ENCODE measurements at regions not wholly inside any gene's neighbourhood (a gene's known extent, or its start where the extent isn't known, plus 50 kb on each side); places are given as distances from the start of the nearest gene placed in this dataset.

GRCh38 chr15:39365161-39365560 lies 215.7 kb upstream of the THBS1 start:
- DNase-seq: no peak
- intact Hi-C loops (cut with DNase I; ENCODE audit: low total_unique reads): no loop called here
- H3K4me1 ChIP-seq: peaks cover 0 to 26% (median 4%) of the 10 kb centered on the region in 4 donors
- no peaks in the 10 kb centered on the region for H3K36me3 ChIP-seq
- H3K9me3 ChIP-seq: peaks cover 0 to 8% (median 0%) of the 10 kb centered on the region in 3 donors
- H3K4me3 ChIP-seq: no peak overlapping the region
- no peak overlapping the region for H3K27ac ChIP-seq
- H3K27me3 ChIP-seq: no peaks in the 10 kb centered on the region
- TF ChIP-seq, protein P1, sequence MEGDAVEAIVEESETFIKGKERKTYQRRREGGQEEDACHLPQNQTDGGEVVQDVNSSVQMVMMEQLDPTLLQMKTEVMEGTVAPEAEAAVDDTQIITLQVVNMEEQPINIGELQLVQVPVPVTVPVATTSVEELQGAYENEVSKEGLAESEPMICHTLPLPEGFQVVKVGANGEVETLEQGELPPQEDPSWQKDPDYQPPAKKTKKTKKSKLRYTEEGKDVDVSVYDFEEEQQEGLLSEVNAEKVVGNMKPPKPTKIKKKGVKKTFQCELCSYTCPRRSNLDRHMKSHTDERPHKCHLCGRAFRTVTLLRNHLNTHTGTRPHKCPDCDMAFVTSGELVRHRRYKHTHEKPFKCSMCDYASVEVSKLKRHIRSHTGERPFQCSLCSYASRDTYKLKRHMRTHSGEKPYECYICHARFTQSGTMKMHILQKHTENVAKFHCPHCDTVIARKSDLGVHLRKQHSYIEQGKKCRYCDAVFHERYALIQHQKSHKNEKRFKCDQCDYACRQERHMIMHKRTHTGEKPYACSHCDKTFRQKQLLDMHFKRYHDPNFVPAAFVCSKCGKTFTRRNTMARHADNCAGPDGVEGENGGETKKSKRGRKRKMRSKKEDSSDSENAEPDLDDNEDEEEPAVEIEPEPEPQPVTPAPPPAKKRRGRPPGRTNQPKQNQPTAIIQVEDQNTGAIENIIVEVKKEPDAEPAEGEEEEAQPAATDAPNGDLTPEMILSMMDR (IDR thresholded peaks at IDR 0.05): no peak

DNA sequence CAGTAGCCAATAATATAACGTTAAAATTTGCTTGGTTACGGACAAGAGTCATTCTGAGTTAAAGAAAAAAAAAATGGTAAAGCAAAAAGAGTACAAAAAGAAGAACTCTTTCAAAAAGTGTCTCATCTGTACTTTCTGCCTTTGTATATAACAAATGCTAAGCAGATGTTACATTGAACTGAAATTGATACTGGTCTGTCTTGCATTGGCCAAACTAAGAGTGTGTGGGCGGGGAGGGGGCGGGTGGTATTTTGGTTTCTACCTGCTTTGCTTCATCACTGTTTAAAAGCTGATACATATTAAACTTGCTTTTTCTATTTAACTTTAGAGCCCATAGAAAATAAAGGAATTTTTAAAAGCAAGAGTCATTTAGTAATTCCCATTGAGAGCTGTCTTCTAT lies 215.0 kb upstream of the THBS1 start:
- TF ChIP-seq, protein P1 (IDR thresholded peaks at IDR 0.05): no peak
- H3K4me3 ChIP-seq: no peak overlapping the region
- H3K9me3 ChIP-seq: peaks cover 0 to 10% (median 0%) of the 10 kb centered on the region in 3 donors
- no peak for DNase-seq
- intact Hi-C loops (cut with DNase I; ENCODE audit: low total_unique reads): no loop called here
- peaks cover 0 to 19% (median under 1%) of the 10 kb centered on the region in 4 donors for H3K4me1 ChIP-seq
- H3K27ac ChIP-seq: no peak overlapping the region
- no peaks in the 10 kb centered on the region for H3K36me3 ChIP-seq
- no peaks in the 10 kb centered on the region for H3K27me3 ChIP-seq

- Histone ChIP-seq H3K36me3 (no peaks in the 10 kb centered on the region), H3K9me3 (peaks cover 3 to 25% (median 11%) of the 10 kb centered on the region in 3 donors), H3K27me3 (no peaks in the 10 kb centered on the region), H3K4me3 (no peak overlapping the region), H3K4me1 (peaks cover 0 to 10% (median 0%) of the 10 kb centered on the region in 4 donors), H3K27ac (no peak overlapping the region)
- no peak for DNase-seq
- TF ChIP-seq, protein P1 (IDR thresholded peaks at IDR 0.05): no peak
- intact Hi-C loops (cut with DNase I; ENCODE audit: low total_unique reads): no loop called here
Observed at GRCh38 chr15:39367596-39367995, 213.3 kb upstream of the THBS1 start.

- no peaks in the 10 kb centered on the region for H3K4me1 ChIP-seq
- TF ChIP-seq, protein P1 (IDR thresholded peaks at IDR 0.05): no peak
- no peaks in the 10 kb centered on the region for H3K27me3 ChIP-seq
- no peaks in the 10 kb centered on the region for H3K36me3 ChIP-seq
- peaks cover 3 to 25% (median 11%) of the 10 kb centered on the region in 3 donors for H3K9me3 ChIP-seq
- no peak overlapping the region for H3K27ac ChIP-seq
- no peak for DNase-seq
- H3K4me3 ChIP-seq: no peak overlapping the region
- intact Hi-C loops (cut with DNase I; ENCODE audit: low total_unique reads): no loop called here
Observed at GRCh38 chr15:39369768-39370167, 211.1 kb upstream of the THBS1 start.

DNA sequence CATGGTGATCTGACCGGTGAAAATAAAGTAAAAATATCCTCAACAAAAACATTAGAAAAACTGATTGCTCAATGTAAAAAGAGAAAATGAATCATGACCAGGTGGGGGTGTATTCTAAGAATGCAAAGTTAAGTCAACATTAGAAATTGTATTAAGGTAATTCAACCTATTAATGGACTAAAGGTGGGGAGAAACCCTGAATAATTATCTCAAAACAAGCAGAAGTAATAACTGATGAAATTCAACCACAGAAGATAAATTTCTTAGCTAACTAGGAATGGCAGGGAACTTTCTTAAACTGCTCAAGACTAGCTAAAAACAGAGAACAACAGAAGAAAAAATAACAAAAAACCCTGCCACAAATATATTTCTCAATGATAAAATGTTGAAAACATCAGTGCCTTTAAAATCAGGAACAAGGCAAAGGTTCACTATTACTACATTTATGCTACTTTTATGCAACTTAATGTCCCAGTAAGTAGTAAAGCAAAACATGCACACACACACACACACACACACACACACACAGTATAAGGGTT lies 204.4 kb upstream of the THBS1 start:
- intact Hi-C loops (cut with DNase I; ENCODE audit: low total_unique reads): no loop called here
- TF ChIP-seq, protein P1 (IDR thresholded peaks at IDR 0.05): no peak
- peak overlapping the region in 1 of 2 donors; percentile 40 for H3K27ac ChIP-seq

More for the DNA sequence above, 204.4 kb upstream of the THBS1 start:
- Histone ChIP-seq H3K9me3 (peaks cover 0 to 9% (median 7%) of the 10 kb centered on the region in 3 donors), H3K27me3 (no peaks in the 10 kb centered on the region), H3K36me3 (no peaks in the 10 kb centered on the region), H3K4me3 (no peak overlapping the region), H3K4me1 (peaks cover 0 to 10% (median 0%) of the 10 kb centered on the region in 4 donors)
- no peak for DNase-seq
